ENCODE measurements at regions not wholly inside any gene's neighbourhood (a gene's known extent, or its start where the extent isn't known, plus 50 kb on each side); places are given as distances from the start of the nearest gene placed in this dataset.

DNA sequence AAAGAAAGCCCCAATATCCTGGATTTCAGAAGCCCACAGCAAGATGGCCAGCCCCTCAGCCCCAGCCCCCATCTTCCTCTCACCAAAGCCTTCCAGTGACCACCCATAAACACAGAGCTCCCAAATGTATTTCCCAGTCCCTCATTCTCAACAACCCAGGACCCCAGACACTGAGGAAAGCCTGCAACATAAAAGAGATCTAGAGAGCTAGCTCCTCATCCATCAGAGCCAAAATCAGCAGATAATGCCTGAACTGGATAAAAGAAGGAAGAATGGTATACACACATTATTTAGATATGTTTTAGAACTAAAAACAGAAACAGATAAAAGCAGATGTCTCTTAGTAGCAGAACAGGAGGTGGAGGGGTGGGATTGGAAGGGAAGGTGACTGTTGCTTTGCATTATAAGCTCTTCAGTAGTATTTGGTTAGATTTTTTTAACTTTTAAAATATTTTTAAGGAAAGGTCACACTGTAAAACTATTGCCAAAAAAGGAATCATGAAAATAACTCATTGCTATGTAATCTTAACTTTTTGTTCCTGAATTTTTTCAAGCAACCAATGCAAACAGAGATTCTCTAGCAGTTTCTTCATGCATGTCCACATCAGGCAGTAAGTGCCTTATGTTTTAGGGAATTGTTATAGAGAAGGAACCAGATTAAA is 144.2 kb upstream of the PKDCC start:
- FAIRE-seq: no peak

DNA sequence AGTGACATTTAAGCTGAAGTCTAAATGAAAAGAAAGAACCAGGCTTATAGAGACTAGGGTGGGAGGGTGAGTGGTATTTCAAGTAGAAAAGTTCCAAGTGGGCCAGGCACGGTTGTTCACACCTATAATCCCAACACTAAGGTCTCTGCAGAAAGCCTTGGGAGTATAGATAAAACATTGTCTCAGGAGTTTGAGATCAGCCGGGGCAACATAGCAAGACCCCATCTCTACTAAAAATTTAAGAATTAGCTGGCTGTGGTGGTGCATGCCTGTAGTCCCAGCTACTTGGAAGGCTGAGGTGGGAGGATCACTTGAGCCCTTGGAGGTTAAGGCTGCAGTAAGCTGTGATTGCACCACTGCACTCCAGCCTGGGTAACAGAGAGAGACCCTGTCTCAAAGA is 143.4 kb upstream of the PKDCC start:
- no peak for FAIRE-seq

DNA sequence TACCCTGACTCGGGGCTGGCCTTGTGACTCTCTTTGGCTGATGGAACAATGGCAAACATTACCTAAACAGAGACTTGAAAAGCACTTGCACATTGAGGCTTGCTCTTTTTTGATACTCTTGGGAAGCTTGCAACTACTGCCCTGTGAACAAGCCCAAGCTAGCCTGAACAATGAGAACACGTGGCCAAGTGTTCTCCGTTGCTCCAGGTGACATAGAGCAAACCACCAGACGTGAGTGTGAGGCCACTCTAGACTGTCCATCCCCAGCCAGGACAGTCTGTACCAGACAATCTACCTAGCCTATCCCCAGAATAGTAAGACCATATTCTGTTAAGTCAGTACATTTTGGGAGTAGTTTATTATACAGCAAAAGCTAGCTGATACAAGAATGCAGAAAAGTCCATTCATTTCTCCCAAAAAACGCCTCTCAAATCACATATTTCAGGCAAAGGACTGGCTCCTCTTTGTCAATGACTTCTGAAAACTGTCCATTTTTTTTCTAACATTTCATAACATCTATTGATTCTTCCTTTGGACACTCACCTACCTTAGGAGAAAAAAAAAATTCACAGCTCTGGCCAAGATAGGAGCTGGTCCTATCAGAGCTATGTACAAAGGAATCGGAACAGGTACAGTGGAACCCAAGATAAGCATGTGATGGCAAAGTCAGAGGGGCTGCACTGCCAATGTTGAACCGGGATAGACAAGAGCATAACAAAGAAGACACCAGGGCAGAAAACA is 142.1 kb upstream of the PKDCC start:
- FAIRE-seq: no peak

DNA sequence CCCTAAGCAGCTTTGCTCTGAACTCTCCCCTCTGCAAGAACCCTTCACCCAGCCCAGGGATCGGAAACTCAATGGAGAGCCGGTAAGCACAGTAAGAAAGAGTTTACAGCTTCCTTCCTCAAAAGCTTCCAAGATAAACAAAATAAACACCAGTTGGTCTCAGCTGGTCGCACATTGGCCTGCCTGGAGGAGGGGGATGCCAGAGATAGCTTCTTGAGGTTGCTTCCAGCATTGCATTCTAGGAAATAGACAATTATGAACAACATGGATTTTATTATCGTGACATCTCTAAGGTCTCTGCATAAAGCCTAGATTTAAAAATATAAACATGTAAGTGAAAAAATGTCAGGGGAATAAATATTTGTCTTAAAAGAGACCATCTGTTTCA is 141.5 kb upstream of the PKDCC start:
- FAIRE-seq: no peak

- no peak for FAIRE-seq
Measured at GRCh38 chr2:41907141-41907540, 140.7 kb upstream of the PKDCC start.

GRCh38 chr2:41907771-41908207 is 140.0 kb upstream of the PKDCC start:
- no peak for FAIRE-seq

DNA sequence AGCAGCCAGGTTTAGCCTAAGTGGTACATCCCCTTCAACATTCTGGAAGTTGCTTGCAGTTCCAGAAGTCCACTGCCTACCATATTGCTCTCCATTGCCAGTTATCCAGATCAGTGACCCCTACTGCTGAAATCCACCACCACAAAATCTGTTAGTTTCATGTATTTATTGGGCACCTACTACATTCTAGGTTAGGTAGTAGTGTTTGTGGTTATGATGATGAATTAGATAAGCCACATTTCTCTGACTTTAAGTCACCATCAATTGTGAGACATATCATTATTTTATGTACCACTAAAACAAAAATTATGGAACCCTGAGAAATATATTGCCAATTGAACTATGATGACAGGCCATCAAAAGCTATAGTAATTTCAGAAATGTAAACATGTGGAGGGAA is 139.5 kb upstream of the PKDCC start:
- no peak for FAIRE-seq

- no peak for FAIRE-seq
Measured at GRCh38 chr2:41909584-41909983, 138.2 kb upstream of the PKDCC start.

GRCh38 chr2:41910126-41910525 is 137.7 kb upstream of the PKDCC start:
- no peak for FAIRE-seq

DNA sequence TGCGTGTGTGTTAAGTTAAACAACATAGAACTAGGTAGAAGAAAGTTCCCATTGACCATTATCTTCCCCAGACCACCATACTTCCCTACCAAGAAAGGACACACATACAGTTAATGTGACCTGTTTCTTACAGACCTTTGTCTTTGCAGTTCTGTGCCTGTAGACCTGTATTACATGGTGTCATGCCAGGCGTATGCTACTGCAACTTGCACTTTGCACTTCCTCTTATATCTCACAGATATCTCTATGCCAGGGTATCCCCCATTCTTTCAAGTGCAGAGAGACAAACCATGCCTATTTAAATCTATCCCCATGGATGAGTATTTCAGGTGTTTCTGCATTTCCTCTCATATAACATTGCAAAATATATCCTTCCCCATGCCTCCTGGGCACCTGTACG is 136.8 kb upstream of the PKDCC start:
- no peak for FAIRE-seq

DNA sequence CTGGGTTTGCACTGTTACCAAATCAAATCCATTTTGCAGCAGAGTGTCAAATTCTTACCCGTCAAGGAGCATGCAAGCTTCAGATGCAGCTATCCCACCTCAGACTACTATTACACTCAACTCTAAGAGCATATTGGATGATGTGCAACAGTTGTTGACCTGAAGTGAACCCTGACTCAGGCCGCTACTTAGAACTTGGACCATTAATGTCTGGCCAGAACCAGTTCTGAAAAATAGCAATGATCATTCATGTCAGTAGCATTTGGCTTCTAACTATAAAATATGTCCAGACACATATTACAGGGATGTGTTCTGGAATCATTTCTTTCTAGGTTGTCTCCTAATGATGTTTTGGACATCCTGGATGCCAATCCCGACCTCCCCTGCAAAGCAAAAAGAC is 135.5 kb upstream of the PKDCC start:
- no peak for FAIRE-seq

- FAIRE-seq: no peak
Measured at GRCh38 chr2:41912776-41913175, 135.0 kb upstream of the PKDCC start.

GRCh38 chr2:41913311-41913710 is 134.5 kb upstream of the PKDCC start:
- FAIRE-seq: no peak

- FAIRE-seq: no peak
Measured at GRCh38 chr2:41913921-41914609, 133.8 kb upstream of the PKDCC start.

DNA sequence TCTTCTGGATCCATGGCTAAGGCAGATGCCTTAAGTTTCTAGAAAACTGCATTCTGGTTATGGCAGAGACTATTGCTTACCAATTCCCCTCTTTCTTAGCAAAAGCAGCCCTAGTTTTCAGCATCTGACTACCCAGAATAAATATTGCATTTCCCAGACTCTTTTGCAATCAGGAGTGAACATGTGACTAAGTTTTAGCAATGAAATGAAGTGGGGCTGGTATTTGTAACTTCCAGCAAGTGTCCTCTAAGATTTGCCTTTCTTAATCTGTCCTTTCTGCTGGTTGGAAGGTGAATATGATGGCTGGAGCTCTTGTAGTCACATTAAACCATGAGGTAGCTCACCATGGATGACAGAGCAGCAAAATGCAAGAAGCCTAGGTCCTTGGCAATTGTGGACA is 132.9 kb upstream of the PKDCC start:
- FAIRE-seq: no peak

DNA sequence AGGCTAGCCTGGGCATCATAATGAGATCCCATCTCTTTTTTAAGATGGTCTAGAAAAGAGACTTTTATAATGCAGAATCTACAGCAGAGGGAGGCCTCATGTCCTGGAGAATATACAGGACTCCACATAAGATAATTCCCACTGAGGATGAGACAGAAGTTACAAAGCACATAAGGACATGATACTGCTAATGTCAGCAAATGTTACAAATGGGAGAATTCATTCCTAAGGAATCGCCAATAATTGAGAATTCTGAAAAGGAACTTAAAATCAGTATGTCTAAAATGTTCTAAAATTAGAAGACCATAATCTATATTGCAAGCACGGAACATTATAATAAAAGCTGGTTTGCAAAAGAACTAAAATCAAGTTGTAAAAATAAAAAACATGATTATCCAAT is 131.6 kb upstream of the PKDCC start:
- no peak for FAIRE-seq

DNA sequence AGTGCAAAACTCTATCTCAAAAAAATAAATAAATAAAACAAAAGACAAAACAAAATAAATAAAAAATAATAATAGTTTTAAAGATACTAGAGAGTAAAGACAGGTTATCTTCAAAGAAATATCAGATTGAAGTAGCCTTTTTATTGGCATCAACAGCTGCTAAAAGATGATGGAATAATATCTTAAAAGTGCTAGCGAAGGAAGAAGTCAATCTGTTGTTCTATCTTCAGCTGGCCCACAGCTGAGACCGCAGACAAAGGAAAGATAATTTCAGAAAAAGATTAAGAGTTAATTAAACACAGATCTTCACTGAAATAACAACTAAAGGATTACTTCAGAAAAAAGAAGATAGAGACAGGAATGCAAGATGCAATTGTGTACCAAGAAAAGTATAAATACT is 130.2 kb upstream of the PKDCC start:
- FAIRE-seq: no peak

DNA sequence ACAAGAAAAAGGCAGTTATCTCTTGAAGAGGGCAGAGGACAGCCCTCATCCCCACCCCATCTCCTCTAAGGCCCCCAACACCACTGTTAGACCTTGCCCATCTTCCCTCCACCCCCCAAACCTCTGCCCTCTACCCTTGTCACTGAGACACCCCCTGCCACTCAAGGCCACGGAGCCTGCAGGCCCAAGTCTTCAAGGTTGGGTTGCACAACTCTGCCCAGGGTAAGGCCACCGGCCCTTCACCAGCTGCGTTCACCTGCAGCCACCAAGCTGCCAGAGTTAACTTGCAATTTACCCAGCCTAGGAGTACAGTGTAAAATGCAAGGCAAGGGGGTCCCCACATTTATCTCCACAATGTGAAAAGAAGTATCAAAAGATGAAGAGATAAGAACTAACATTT is 128.7 kb upstream of the PKDCC start:
- FAIRE-seq: no peak

- FAIRE-seq: no peak
Measured at GRCh38 chr2:41920181-41920580, 127.6 kb upstream of the PKDCC start.

GRCh38 chr2:41920812-41921211 is 127.0 kb upstream of the PKDCC start:
- no peak for FAIRE-seq

DNA sequence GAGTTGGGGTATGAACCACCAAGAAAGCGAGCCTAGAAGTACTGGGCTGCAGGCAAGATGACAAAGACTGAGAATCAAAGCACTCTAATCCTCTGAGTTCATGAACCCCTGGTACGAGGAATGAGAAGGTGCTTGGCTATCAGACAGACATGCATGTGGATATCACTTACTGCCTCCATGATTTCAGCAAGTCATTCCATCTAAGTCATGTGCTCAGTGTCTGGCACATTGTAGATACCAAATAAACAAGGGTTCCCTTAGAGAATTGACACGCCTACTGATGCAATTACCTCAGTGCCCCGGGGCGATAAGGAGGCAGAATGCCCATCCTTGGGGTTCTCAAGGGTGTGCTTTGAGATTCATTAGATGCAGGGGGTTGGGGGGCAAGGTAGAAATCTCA is 125.6 kb upstream of the PKDCC start:
- no peak for FAIRE-seq

GRCh38 chr2:41923156-41923786 is 124.5 kb upstream of the PKDCC start:
- no peak for FAIRE-seq

DNA sequence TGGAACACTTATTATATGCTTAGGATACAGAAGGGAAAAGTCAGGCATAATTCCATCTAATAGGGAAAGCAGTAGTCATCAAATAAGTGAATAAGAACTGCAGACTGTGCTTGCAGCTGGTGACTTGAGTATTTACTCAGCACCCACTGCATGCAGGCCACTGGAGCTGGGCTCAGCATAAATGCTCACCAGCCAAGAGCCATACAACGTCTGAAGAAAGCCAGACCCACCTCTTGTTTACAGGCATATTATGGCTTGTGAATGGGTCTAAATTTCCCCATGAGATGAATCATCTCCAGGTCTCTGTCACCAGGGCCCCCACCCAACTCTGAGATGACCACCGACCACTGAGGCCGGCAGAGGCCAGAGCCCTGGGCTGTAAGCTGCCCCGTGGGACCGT is 123.8 kb upstream of the PKDCC start:
- no peak for FAIRE-seq

Measured in colon (tissue), 2 donors.